NCI-H2029 (cell line): ENCODE measurements at regions not wholly inside any gene's neighbourhood (a gene's known extent, or its start where the extent isn't known, plus 50 kb on each side); places are given as distances from the start of the nearest gene placed in this dataset.

ENCODE experiments used
- DNase-seq: peaks from one replicate; lab custom pipeline; 2025; lab: John Stamatoyannopoulos, UW

GRCh38 chr5:7955476-7955875 lies 86.5 kb downstream of the MTRR start:
- no peak for DNase-seq

- no peak for DNase-seq
Observed at GRCh38 chr5:7957329-7957728, 88.4 kb downstream of the MTRR start.

- DNase-seq, result no peak
Observed at GRCh38 chr5:7960142-7960541, 91.2 kb downstream of the MTRR start.

GRCh38 chr5:7961540-7961939 lies 92.6 kb downstream of the MTRR start:
- no peak for DNase-seq

GRCh38 chr5:7970816-7971215 lies 101.9 kb downstream of the MTRR start:
- DNase-seq, result no peak

GRCh38 chr5:7976411-7977190 lies 107.7 kb downstream of the MTRR start:
- no peak for DNase-seq

- DNase-seq, result no peak
Observed at GRCh38 chr5:7978114-7978513, 109.2 kb downstream of the MTRR start.

- no peak for DNase-seq
Observed at GRCh38 chr5:7978991-7979390, 110.0 kb downstream of the MTRR start.

GRCh38 chr5:7980881-7981280 lies 111.9 kb downstream of the MTRR start:
- no peak for DNase-seq

- DNase-seq, result no peak
Observed at GRCh38 chr5:7983433-7983832, 114.5 kb downstream of the MTRR start.

GRCh38 chr5:7991125-7991821 lies 122.3 kb downstream of the MTRR start:
- no peak for DNase-seq

GRCh38 chr5:7995688-7996294 lies 126.8 kb downstream of the MTRR start:
- no peak for DNase-seq

- no peak for DNase-seq
Observed at GRCh38 chr5:8005416-8005815, 136.5 kb downstream of the MTRR start.

GRCh38 chr5:8012131-8012977 lies 143.4 kb downstream of the MTRR start:
- no peak for DNase-seq

- no peak for DNase-seq
Observed at GRCh38 chr5:8013948-8014710, 145.2 kb downstream of the MTRR start.

- no peak for DNase-seq
Observed at GRCh38 chr5:8019719-8020218, 150.8 kb downstream of the MTRR start.

GRCh38 chr5:8020861-8021514 lies 152.0 kb downstream of the MTRR start:
- DNase-seq, result no peak

- DNase-seq, result no peak
Observed at GRCh38 chr5:8028243-8028642, 159.3 kb downstream of the MTRR start.

- DNase-seq, result no peak
Observed at GRCh38 chr5:8033261-8033660, 164.3 kb downstream of the MTRR start.

- no peak for DNase-seq
Observed at GRCh38 chr5:8034852-8035251, 165.9 kb downstream of the MTRR start.

- no peak for DNase-seq
Observed at GRCh38 chr5:8048920-8049319, 180.0 kb downstream of the MTRR start.
